GM19395 (cell line): ENCODE measurements at regions not wholly inside any gene's neighbourhood (a gene's known extent, or its start where the extent isn't known, plus 50 kb on each side); places are given as distances from the start of the nearest gene placed in this dataset.

Source experiments
- ATAC-seq: cut with Tn5 transposase; IDR thresholded peaks from one replicate; pipeline ENCODE4 v1.9.1; 2021; ENCODE audit warnings: mild to moderate bottlenecking, moderate library complexity; ENCODE audit not compliant: unreplicated experiment

DNA sequence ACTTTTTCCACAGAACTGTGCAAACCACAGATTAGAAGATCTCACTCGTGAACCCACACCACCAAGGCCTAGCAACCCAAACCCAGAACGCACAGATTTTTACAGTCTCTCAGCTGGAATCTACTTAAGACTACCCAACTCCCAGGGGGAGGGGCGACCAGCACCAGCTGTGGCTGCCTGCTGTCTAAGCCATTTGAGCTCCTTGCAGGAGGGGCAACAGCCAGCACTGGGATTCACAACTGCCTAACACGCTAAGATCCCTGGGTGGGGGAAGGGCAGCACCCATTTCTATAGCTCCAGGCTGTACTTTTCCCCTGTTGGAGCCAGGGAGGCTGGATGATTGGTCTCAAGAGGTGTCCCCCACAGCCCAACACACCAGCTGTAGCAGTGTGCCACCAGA, 368.8 kb downstream of the SUCLA2 start:
- ATAC-seq = no peak

- no peak for ATAC-seq
These were observed 372.4 kb downstream of the SUCLA2 start for GRCh38 chr13:47628666-47629065.

GRCh38 chr13:47623862-47624261, 377.2 kb downstream of the SUCLA2 start:
- ATAC-seq = no peak

DNA sequence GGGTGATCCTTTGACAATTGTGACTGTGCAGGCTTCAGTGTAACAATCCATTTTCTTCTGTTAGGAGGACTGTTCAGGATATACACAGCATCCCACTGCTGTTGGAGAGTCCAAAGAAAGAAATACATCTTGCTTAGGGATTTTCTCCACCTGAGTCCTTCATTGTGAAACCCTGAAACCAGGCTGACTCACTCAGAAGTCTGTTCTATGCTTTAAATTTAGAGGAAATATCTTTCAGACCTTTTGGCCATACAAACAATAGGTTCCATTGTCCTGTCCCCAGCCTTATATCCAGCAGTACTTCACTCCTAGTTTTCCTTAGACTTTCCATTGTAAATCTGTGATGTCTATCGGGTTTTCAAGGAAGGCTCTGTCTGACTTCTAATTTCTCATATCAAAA, 379.1 kb downstream of the SUCLA2 start:
- no peak for ATAC-seq

DNA sequence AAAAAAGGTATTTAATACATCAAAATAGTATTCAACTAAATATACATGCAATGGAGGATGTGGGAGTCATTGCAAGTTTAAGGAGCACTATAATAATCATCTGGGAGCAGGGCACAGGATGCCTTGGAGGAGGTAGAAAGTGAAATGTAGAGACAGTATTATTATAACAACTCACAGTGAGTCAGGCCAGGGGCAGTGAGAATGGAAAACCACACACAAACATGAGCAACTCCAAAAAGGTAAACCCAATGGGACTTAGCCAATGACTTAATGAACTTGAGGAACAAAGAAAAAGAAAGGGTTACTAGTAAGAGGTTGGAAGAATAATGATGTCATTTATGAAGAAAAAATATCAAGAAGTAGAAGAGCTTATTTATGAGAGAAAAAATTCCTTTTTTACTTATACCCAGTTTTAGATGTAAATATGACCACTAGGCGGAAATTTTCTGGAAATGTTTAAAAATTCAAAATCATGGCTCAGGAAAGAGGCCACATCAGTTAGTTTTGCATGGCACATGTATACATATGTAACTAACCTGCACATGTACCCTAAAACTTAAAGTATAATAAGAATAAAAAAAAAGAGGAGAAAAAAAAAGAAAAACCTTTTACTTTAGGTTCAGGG, 389.3 kb downstream of the SUCLA2 start:
- ATAC-seq = no peak

GRCh38 chr13:47610687-47611086, 390.4 kb downstream of the SUCLA2 start:
- no peak for ATAC-seq

DNA sequence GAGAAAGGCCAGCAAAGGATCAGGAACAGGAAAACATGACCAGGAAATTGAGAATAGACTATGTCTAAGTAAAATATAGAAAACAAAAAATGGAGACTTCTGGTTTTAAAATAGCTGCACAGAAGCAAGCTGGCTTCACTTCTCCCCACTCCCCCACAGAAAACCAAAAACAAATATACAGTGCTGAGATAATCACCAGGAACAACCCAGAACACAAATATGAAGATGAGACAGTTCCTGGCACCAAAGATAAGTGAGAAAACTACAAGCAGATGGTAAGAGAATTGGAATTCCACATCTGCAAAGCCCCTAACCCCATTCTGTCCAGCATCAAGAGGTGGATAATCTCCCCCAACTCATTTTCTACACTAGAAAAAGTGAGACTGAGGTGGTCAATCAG, 397.7 kb downstream of the SUCLA2 start:
- no peak for ATAC-seq

- ATAC-seq = no peak
These were observed 402.6 kb downstream of the SUCLA2 start for GRCh38 chr13:47598340-47598911.

GRCh38 chr13:47594833-47595232, 406.2 kb downstream of the SUCLA2 start:
- ATAC-seq = no peak

DNA sequence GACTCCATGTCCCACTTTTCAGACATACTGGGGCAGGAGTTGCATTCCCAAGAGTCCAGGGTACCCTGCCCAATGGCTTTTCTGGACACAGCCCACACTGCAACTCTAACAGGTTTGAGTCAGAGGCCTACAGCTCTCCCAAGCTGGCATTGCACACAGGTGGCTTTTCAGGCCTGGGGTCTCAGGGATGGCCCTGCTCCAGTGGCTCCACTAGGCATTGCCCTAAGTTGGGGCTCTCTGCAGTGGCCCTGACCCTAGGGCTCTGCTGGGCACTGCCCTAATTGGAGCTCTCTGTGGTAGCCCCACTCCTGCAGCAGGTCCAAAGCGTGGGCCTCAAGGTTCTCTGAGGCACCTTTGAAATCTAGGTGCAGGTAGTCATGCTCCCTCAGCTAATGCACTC, 408.8 kb downstream of the SUCLA2 start:
- no peak for ATAC-seq

- no peak for ATAC-seq
These were observed 412.4 kb downstream of the SUCLA2 start for GRCh38 chr13:47588676-47589075.

DNA sequence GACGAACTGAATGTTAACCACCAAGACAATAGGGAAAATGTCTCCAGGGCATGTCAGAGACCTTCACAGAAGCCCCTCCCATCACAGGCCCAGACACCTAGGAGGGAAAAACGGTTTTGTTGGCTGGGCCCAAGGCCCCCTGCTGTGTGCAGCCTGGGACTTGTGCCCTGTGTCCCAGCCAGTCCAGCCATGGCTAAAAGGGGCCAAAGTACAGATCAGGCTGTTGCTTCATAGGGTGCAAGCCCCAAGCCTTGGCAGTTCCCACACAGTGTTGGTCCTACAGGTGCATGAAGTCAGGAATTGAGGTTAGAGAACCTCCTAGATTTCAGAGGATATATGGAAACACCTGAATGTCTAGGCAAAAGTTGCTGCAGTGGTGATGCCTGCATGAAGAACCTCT, 428.7 kb downstream of the SUCLA2 start:
- no peak for ATAC-seq

GRCh38 chr13:47564041-47564440, 437.0 kb downstream of the SUCLA2 start:
- ATAC-seq = no peak

DNA sequence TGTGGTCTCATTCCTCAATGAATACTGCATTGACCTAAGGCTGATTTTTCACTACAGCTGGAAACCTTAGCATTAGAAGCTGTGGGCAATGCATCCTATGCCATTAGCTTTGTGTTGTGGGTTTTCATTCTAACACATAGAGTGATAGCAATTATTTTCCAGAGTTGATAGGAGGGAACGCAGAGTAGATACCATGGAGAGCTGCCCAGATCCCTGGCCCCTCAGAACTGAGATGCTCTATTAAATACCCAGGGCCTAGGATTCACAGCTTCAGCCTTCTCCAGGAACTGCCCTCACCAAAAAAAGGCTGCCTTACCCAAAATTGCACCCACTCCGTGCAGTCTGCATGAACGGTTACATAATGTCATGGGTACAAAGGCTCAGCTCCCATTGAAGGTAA, 444.4 kb downstream of the SUCLA2 start:
- ATAC-seq = no peak

GRCh38 chr13:47555235-47555634, 445.8 kb downstream of the SUCLA2 start:
- ATAC-seq = no peak

DNA sequence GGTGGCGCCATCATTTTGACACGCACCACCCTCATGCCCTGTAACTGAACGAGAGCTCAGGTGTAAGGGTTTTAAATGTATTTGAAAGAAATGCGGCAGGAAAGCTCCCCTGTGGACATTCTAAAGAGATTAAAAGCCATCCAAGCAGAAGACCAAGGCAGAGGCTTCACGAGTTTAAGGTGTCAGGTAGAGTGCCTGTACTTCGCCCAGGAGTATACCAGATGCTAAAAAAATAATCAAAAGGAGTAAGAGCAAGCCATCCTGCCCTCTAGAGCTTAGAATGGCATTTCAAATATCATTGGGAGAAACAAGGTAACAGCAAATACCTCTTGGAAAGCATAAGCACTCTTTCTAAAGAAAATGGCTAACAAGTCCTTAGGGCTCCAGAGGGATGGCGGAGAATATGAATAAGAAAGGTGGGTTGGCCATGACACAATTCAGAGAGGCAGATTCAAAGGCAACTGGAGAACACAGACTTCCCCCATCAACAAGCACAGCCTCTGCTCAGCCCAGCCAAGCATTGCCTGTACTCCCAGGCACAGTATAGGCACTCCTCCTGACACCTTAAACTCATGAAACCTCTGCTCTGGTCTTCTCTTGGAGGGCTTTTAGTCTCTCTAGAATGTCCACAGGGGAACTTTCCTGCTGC, 447.6 kb downstream of the SUCLA2 start:
- no peak for ATAC-seq

DNA sequence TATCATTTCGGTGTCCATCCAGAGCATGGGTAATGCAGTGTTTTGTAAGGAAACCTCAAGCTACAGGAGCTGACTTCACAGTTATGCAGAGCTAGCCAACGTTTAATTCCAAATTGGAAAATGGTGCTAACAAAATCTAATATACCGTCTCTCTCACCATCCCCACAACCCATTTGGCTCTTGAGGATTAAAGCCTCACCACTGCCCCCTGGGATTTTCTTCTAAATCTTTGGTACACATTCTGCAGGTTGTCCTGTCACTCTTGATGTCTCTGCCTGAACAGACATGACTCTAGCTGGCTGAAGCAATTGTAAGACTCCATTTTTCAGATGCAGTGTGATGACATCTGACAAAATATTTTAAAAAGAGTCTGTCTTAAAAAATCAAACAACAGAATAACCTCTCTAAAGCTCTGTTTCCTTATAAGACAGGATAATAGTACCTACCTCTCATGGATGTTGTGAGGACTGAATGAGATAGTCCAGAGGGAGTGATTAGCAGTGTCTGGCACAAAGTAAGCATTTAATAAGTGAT, 451.8 kb downstream of the SUCLA2 start:
- ATAC-seq = no peak

- no peak for ATAC-seq
These were observed 452.7 kb downstream of the SUCLA2 start for GRCh38 chr13:47548294-47548840.

- ATAC-seq = no peak
These were observed 454.5 kb downstream of the SUCLA2 start for GRCh38 chr13:47546391-47547225.

- no peak for ATAC-seq
These were observed 455.7 kb downstream of the SUCLA2 start for GRCh38 chr13:47545201-47546024.
